ENCODE measurements at regions not wholly inside any gene's neighbourhood (a gene's known extent, or its start where the extent isn't known, plus 50 kb on each side); places are given as distances from the start of the nearest gene placed in this dataset.

DNA sequence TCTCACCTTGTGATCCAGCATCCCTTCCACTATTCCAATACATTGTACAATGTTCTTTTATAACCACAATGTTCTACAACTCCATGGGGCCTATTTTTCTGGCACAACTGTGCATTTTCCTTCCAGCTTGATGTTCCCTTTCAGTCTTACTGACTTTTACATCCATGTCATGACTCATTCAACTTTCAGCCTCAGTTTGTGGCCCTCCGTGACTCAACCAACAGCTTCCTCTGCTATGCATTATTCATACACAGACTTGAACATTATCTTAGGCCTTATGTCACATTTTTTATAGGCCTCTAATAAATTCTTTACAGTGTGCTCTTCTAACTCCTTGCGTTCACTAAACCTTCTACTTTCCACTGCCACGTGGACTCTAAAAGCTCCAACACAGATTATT is 119.4 kb upstream of the PRMT6 start:
- Mint-ChIP-seq H3K27ac (ENCODE audit: unreplicated experiment) (no peak overlapping the region), H3K36me3 (ENCODE audit: insufficient read depth, unreplicated experiment) (no peaks in the 10 kb centered on the region), H3K4me3 (ENCODE audit: unreplicated experiment) (no peak overlapping the region), H3K4me1 (ENCODE audit: low read depth, unreplicated experiment) (no peaks in the 10 kb centered on the region), H3K9me3 (ENCODE audit: unreplicated experiment) (no peaks in the 10 kb centered on the region), H3K27me3 (ENCODE audit: insufficient read depth, unreplicated experiment) (peaks cover 4% of the 10 kb centered on the region)
- Histone ChIP-seq H3K4me1 (no peaks in the 10 kb centered on the region), H3K9me3 (no peaks in the 10 kb centered on the region), H3K36me3 (ENCODE audit: control insufficient read depth, insufficient read depth, low read length) (no peaks in the 10 kb centered on the region), H3K4me3 (ENCODE audit: low read depth, low read length) (no peak overlapping the region), H3K27me3 (replicated peaks; ENCODE audit: control insufficient read depth, insufficient read depth, low read length) (no peaks in the 10 kb centered on the region)
- no peak for DNase-seq
- no TSS peak for BruUV-seq (replicated peaks)
- no peak for TF ChIP-seq CTCF (IDR thresholded peaks at IDR 0.05; ENCODE audit: insufficient read depth in 1 of 2, low read depth in 1 of 2, low read length in 1 of 2, severe bottlenecking in 1 of 2, unreplicated experiment in 1 of 2)
- intact Hi-C loops (cut with micrococcal nuclease; ENCODE audit: unreplicated experiment): no loop called here
- POLR2A ChIA-PET: no interaction called here
- CTCF ChIA-PET: no interaction called here

GRCh38 chr1:106944721-106945120 is 111.8 kb upstream of the PRMT6 start:
- H3K4me3 Mint-ChIP-seq (ENCODE audit: unreplicated experiment): no peak overlapping the region
- H3K9me3 Mint-ChIP-seq (ENCODE audit: unreplicated experiment): no peaks in the 10 kb centered on the region
- CTCF ChIA-PET: no interaction called here
- POLR2A ChIA-PET: no interaction called here
- no peaks in the 10 kb centered on the region for H3K4me1 Mint-ChIP-seq (ENCODE audit: low read depth, unreplicated experiment)
- DNase-seq: peak in 1 of 2 experiments; percentile 3
- no peaks in the 10 kb centered on the region for H3K9me3 ChIP-seq
- H3K4me3 ChIP-seq (ENCODE audit: low read depth, low read length): no peak overlapping the region
- no peak overlapping the region for H3K27ac Mint-ChIP-seq (ENCODE audit: unreplicated experiment)
- no peaks in the 10 kb centered on the region for H3K27me3 ChIP-seq (replicated peaks; ENCODE audit: control insufficient read depth, insufficient read depth, low read length)
- no peaks in the 10 kb centered on the region for H3K4me1 ChIP-seq
- no peaks in the 10 kb centered on the region for H3K36me3 Mint-ChIP-seq (ENCODE audit: insufficient read depth, unreplicated experiment)
- H3K36me3 ChIP-seq (ENCODE audit: control insufficient read depth, insufficient read depth, low read length): no peaks in the 10 kb centered on the region
- intact Hi-C loops (cut with micrococcal nuclease; ENCODE audit: unreplicated experiment): no loop called here
- no peak for TF ChIP-seq CTCF (IDR thresholded peaks at IDR 0.05; ENCODE audit: insufficient read depth in 1 of 2, low read depth in 1 of 2, low read length in 1 of 2, severe bottlenecking in 1 of 2, unreplicated experiment in 1 of 2)
- peaks cover 2% of the 10 kb centered on the region for H3K27me3 Mint-ChIP-seq (ENCODE audit: insufficient read depth, unreplicated experiment)
- BruUV-seq (replicated peaks): no TSS peak

DNA sequence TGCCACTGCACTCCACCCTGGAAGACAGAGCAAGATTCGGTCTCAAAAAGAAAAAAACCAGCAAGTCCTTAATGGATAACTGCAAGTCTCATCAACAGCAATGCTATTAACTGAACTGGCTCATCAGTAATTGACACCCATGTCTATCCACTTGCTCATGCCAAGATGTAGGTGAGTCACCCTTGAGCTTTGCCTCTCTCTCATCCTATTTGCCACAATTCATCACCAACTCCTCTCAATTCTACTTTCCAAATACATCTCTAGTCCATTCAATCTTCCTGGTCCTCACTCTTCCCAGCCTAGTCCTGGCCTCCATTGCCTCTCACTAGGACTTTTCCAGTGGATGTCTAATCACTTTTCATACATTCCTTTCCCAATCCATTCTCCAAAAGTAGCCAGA is 103.7 kb upstream of the PRMT6 start:
- H3K4me3 Mint-ChIP-seq (ENCODE audit: unreplicated experiment): no peak overlapping the region
- H3K4me3 ChIP-seq (ENCODE audit: low read depth, low read length): no peak overlapping the region
- H3K9me3 ChIP-seq: no peaks in the 10 kb centered on the region
- BruUV-seq (replicated peaks): no TSS peak
- H3K4me1 Mint-ChIP-seq (ENCODE audit: low read depth, unreplicated experiment): no peaks in the 10 kb centered on the region
- TF ChIP-seq CTCF (IDR thresholded peaks at IDR 0.05; ENCODE audit: insufficient read depth in 1 of 2, low read depth in 1 of 2, low read length in 1 of 2, severe bottlenecking in 1 of 2, unreplicated experiment in 1 of 2): no peak
- POLR2A ChIA-PET: no interaction called here
- peaks cover 12% of the 10 kb centered on the region for H3K27me3 Mint-ChIP-seq (ENCODE audit: insufficient read depth, unreplicated experiment)
- CTCF ChIA-PET: no interaction called here
- H3K36me3 Mint-ChIP-seq (ENCODE audit: insufficient read depth, unreplicated experiment): no peaks in the 10 kb centered on the region
- intact Hi-C loops (cut with micrococcal nuclease; ENCODE audit: unreplicated experiment): no loop called here
- no peaks in the 10 kb centered on the region for H3K36me3 ChIP-seq (ENCODE audit: control insufficient read depth, insufficient read depth, low read length)
- no peaks in the 10 kb centered on the region for H3K9me3 Mint-ChIP-seq (ENCODE audit: unreplicated experiment)
- no peaks in the 10 kb centered on the region for H3K4me1 ChIP-seq
- no peak overlapping the region for H3K27ac Mint-ChIP-seq (ENCODE audit: unreplicated experiment)
- no peak for DNase-seq
- H3K27me3 ChIP-seq (replicated peaks; ENCODE audit: control insufficient read depth, insufficient read depth, low read length): no peaks in the 10 kb centered on the region
